Activated T-cell treated with anti-CD3 and anti-CD28 coated beads, Interleukin-2, amount 50 U/mL, for 24 hours (primary cell): ENCODE measurements at regions not wholly inside any gene's neighbourhood (a gene's known extent, or its start where the extent isn't known, plus 50 kb on each side); places are given as distances from the start of the nearest gene placed in this dataset.
"Not testable (repeated sequence)": the region's sequence is repeated elsewhere in the genome, so short reads cannot be mapped to it uniquely, and the experiment has no call there.

Source experiments
- DNase-seq: peaks from one replicate; pipeline ENCODE4 v3.0.0-alpha.2; 2020
- H3K27ac Mint-ChIP-seq: 2 replicates; pipeline ENCODE4 v1.8.0; 2020; ENCODE audit warnings: mild to moderate bottlenecking, mixed read lengths
- H3K27me3 Mint-ChIP-seq: 2 replicates; pipeline ENCODE4 v1.8.0; 2020; ENCODE audit warnings: mixed read lengths
- H3K36me3 Mint-ChIP-seq: 2 replicates; pipeline ENCODE4 v1.8.0; 2020; ENCODE audit warnings: low read depth, mixed read lengths
- H3K4me1 Mint-ChIP-seq: 2 replicates; pipeline ENCODE4 v1.8.0; 2020; ENCODE audit warnings: low read depth, mixed read lengths
- H3K4me3 Mint-ChIP-seq: 2 replicates; pipeline ENCODE4 v1.8.0; 2020; ENCODE audit warnings: mild to moderate bottlenecking, moderate library complexity, mixed read lengths
- H3K9me3 Mint-ChIP-seq: 2 replicates; pipeline ENCODE4 v1.8.0; 2020; ENCODE audit warnings: mixed read lengths

- H3K4me3 Mint-ChIP-seq = no peak overlapping the region
- DNase-seq = no peak
Observed at GRCh38 chr20:48378976-48379675, 448.7 kb downstream of the PREX1 start.

GRCh38 chr20:48377940-48378339, 449.9 kb downstream of the PREX1 start:
- Mint-ChIP-seq H3K27ac (no peak overlapping the region), H3K27me3 (peaks cover 34% of the 10 kb centered on the region), H3K4me1 (no peaks in the 10 kb centered on the region), H3K9me3 (no peaks in the 10 kb centered on the region), H3K36me3 (no peaks in the 10 kb centered on the region), H3K4me3 (no peak overlapping the region)
- no peak for DNase-seq

More at GRCh38 chr20:48378976-48379675, 448.7 kb downstream of the PREX1 start:
- Mint-ChIP-seq H3K4me1 (no peaks in the 10 kb centered on the region), H3K9me3 (no peaks in the 10 kb centered on the region), H3K27me3 (peaks cover 27% of the 10 kb centered on the region), H3K27ac (no peak overlapping the region), H3K36me3 (no peaks in the 10 kb centered on the region)

GRCh38 chr20:48375804-48376203, 452.0 kb downstream of the PREX1 start:
- Mint-ChIP-seq H3K27ac (no peak overlapping the region), H3K4me3 (no peak overlapping the region), H3K27me3 (peaks cover 36% of the 10 kb centered on the region), H3K4me1 (no peaks in the 10 kb centered on the region), H3K36me3 (no peaks in the 10 kb centered on the region), H3K9me3 (no peaks in the 10 kb centered on the region)
- DNase-seq = no peak

- H3K9me3 Mint-ChIP-seq = no peaks in the 10 kb centered on the region
- DNase-seq = no peak
- no peaks in the 10 kb centered on the region for H3K4me1 Mint-ChIP-seq
- H3K27ac Mint-ChIP-seq = no peak overlapping the region
- no peaks in the 10 kb centered on the region for H3K36me3 Mint-ChIP-seq
- peaks cover 36% of the 10 kb centered on the region for H3K27me3 Mint-ChIP-seq
- H3K4me3 Mint-ChIP-seq = no peak overlapping the region
Observed at GRCh38 chr20:48374991-48375595, 452.7 kb downstream of the PREX1 start.

- H3K27me3 Mint-ChIP-seq = peaks cover 36% of the 10 kb centered on the region
- H3K9me3 Mint-ChIP-seq, H3K4me3 Mint-ChIP-seq, H3K27ac Mint-ChIP-seq, DNase-seq, H3K4me1 Mint-ChIP-seq, H3K36me3 Mint-ChIP-seq: not testable (repeated sequence)
Observed at GRCh38 chr20:48374031-48374907, 453.5 kb downstream of the PREX1 start.

GRCh38 chr20:48373555-48373934, 454.3 kb downstream of the PREX1 start:
- Mint-ChIP-seq H3K9me3 (no peaks in the 10 kb centered on the region), H3K27ac (no peak overlapping the region), H3K27me3 (peaks cover 36% of the 10 kb centered on the region), H3K36me3 (no peaks in the 10 kb centered on the region), H3K4me1 (no peaks in the 10 kb centered on the region), H3K4me3 (no peak overlapping the region)
- no peak for DNase-seq

GRCh38 chr20:48372851-48373554, 454.8 kb downstream of the PREX1 start:
- H3K27ac Mint-ChIP-seq = not testable (repeated sequence)

DNA sequence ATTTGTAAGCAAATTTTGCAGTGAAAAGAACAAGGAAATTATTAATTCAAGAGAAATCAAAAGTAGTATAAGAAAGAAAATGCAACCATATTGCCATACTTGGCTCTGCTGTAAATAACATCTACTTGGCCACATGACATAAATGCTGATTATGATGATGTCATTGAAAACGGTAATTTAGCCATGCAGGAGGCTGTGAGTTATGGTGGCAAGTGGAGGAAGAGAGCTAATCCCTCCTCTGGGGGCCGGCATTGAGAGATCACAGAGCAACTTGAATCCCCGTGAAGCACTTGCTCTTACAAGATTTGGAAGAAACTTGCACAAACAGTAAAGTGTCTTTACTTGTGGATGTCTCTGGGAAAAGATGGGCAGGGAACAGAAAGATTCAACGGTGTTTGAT, 456.6 kb downstream of the PREX1 start:
- H3K9me3 Mint-ChIP-seq = no peaks in the 10 kb centered on the region

More at GRCh38 chr20:48372851-48373554, 454.8 kb downstream of the PREX1 start:
- not testable (repeated sequence) for H3K36me3 Mint-ChIP-seq, H3K9me3 Mint-ChIP-seq, DNase-seq, H3K4me1 Mint-ChIP-seq, H3K4me3 Mint-ChIP-seq
- H3K27me3 Mint-ChIP-seq = peaks cover 36% of the 10 kb centered on the region

GRCh38 chr20:48368580-48369021, 459.2 kb downstream of the PREX1 start:
- H3K27ac Mint-ChIP-seq, DNase-seq, H3K4me3 Mint-ChIP-seq, H3K4me1 Mint-ChIP-seq, H3K36me3 Mint-ChIP-seq, H3K9me3 Mint-ChIP-seq: not testable (repeated sequence)
- H3K27me3 Mint-ChIP-seq = peaks cover 22% of the 10 kb centered on the region

More for the DNA sequence above, 456.6 kb downstream of the PREX1 start:
- no peaks in the 10 kb centered on the region for H3K36me3 Mint-ChIP-seq
- no peak overlapping the region for H3K4me3 Mint-ChIP-seq
- no peak overlapping the region for H3K27ac Mint-ChIP-seq
- DNase-seq = no peak
- peaks cover 26% of the 10 kb centered on the region for H3K27me3 Mint-ChIP-seq
- no peaks in the 10 kb centered on the region for H3K4me1 Mint-ChIP-seq

DNA sequence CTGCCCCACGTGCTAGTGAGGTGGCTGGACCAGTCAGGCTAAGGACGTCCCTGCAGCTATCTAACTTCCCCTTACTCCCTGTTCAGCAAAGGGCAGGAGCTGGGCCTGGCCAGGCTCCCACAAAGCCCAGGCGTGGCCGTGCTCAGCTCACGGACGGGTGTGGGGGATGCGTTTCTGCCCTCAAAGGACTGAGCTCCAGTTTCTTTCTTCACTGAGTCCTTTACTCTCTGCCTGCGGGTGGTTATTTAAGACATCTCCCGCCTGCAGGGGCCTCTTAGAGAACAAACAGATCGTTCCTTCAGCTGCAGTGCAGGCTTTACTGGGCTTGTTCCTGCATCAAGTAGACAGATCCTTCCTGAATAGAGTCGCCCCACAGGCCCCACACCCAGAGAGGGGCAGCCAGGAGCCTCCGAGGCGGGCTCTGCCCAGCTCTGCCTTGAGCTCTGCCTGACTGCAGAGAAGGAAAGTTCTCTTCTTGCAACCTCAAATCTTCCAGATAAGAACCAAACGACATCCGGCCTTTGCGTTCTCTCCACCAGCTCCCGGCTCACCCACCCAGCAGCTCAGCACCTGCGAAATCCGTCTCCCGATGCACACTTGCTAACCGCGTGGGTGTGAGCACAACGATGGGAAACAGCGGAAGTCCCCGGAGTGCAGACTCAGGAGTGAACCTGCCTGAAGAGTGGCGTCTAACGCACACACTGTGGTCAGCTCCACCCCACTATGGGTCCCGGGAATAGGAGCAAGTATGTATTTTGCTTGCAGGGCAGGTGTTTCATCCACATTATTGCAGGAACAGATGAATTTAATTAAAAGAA, 460.0 kb downstream of the PREX1 start:
- not testable (repeated sequence) for H3K36me3 Mint-ChIP-seq, H3K4me3 Mint-ChIP-seq, H3K9me3 Mint-ChIP-seq, DNase-seq, H3K27ac Mint-ChIP-seq, H3K4me1 Mint-ChIP-seq
- peaks cover 20% of the 10 kb centered on the region for H3K27me3 Mint-ChIP-seq

DNA sequence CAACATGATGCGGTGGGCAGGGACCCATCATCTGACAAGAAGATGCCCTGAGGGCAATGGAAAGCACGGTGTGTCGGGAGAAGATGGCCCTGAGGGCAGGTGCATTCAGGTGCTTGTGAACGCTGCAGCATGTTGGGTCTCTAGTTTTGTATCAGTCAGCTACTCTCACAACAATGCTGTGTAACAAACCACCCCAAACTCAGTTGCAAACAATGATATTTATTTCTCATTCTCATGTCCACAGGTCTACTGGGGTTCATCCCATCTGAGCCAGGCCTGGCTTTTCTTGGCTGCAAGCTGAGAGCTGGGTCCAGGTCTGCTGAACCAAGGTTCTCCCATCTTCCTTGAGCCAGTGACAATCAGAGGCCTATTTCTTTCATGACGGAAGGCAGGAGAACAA, 461.6 kb downstream of the PREX1 start:
- Mint-ChIP-seq H3K36me3 (no peaks in the 10 kb centered on the region), H3K4me3 (no peak overlapping the region), H3K9me3 (peaks cover 3% of the 10 kb centered on the region), H3K27me3 (peaks cover 29% of the 10 kb centered on the region), H3K27ac (no peak overlapping the region), H3K4me1 (no peaks in the 10 kb centered on the region)
- DNase-seq = no peak

DNA sequence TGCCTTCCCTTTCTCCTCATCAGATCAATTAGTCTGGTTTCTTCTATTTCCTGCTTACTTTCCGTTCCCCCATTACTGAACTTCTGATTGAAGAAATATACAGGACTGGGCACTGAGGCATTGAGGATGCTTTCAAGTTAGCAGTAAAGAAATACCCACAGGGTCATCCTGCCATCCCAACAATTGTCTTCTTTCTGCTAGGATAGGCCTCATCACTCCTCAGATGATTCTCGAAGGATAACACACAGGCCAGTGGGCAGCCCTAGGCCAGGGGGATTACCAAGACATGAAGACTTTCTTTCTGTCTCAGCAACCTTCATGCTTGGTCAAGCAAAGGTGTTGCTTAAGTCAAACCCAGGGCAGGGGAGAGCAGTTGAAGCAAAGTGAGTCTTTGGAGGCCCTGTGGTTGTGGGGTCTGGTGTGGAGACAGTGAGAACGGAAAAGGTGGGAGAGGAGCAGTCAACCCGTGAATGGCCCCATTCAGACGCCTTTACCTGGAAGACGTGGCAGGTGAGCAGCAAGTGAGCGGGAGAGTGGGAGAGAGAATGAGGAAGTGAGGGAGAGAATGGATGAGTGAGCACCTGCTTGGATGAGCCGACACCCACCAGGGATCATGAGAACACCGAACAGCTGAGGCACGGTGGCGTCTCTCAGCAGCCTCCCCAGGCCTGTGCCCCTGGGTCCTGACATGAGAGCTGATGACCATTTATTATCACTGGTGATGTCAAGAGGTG, 462.9 kb downstream of the PREX1 start:
- Mint-ChIP-seq H3K27me3 (peaks cover 29% of the 10 kb centered on the region), H3K27ac (no peak overlapping the region), H3K4me3 (no peak overlapping the region), H3K36me3 (no peaks in the 10 kb centered on the region), H3K9me3 (peaks cover 3% of the 10 kb centered on the region), H3K4me1 (no peaks in the 10 kb centered on the region)
- no peak for DNase-seq

- no peak overlapping the region for H3K27ac Mint-ChIP-seq
- H3K36me3 Mint-ChIP-seq = no peaks in the 10 kb centered on the region
- no peaks in the 10 kb centered on the region for H3K4me1 Mint-ChIP-seq
- H3K27me3 Mint-ChIP-seq = peaks cover 31% of the 10 kb centered on the region
- no peak overlapping the region for H3K4me3 Mint-ChIP-seq
- no peak for DNase-seq
- H3K9me3 Mint-ChIP-seq = peaks cover 3% of the 10 kb centered on the region
Observed at GRCh38 chr20:48364055-48364454, 463.7 kb downstream of the PREX1 start.
